GM12865 (cell line): ENCODE measurements at regions not wholly inside any gene's neighbourhood (a gene's known extent, or its start where the extent isn't known, plus 50 kb on each side); places are given as distances from the start of the nearest gene placed in this dataset.
"Not testable (repeated sequence)": the region's sequence is repeated elsewhere in the genome, so short reads cannot be mapped to it uniquely, and the experiment has no call there.

ENCODE experiments used
- DNase-seq: peaks from one replicate; pipeline ENCODE4 v3.0.0; 2010; ENCODE audit warnings: low read depth
- H3K4me3 ChIP-seq: 2 replicates; pipeline ENCODE4 v1.5.1; 2011; ENCODE audit warnings: mild to moderate bottlenecking, low read depth, low read length, control low read depth
- CTCF ChIP-seq: IDR thresholded peaks from 2 replicates; pipeline ENCODE4 v1.5.1; 2011; ENCODE audit warnings: low read length, control low read depth, low read depth, inconsistent platforms; ENCODE audit not compliant: insufficient read depth; ENCODE audit errors: missing control alignments

GRCh38 chr10:62492012-62492869, 118.1 kb downstream of the ZNF365 start:
- DNase-seq: peak; percentile 64
- no peak overlapping the region for H3K4me3 ChIP-seq
- peak; percentile 61 for TF ChIP-seq CTCF

GRCh38 chr10:62492870-62493180, 118.7 kb downstream of the ZNF365 start:
- no peak for DNase-seq
- no peak for TF ChIP-seq CTCF
- no peak overlapping the region for H3K4me3 ChIP-seq

- H3K4me3 ChIP-seq: no peak overlapping the region
- TF ChIP-seq CTCF: no peak
- DNase-seq: no peak
These were observed 122.8 kb downstream of the ZNF365 start for GRCh38 chr10:62496925-62497324.

- H3K4me3 ChIP-seq: no peak overlapping the region
- DNase-seq: no peak
- no peak for TF ChIP-seq CTCF
These were observed 124.1 kb downstream of the ZNF365 start for GRCh38 chr10:62498271-62498670.

GRCh38 chr10:62500116-62500515, 125.9 kb downstream of the ZNF365 start:
- H3K4me3 ChIP-seq, DNase-seq: not testable (repeated sequence)

- TF ChIP-seq CTCF: no peak
- DNase-seq: no peak
- no peak overlapping the region for H3K4me3 ChIP-seq
These were observed 127.4 kb downstream of the ZNF365 start for GRCh38 chr10:62501547-62501946.

- no peak overlapping the region for H3K4me3 ChIP-seq
- DNase-seq: no peak
- TF ChIP-seq CTCF: no peak
These were observed 128.9 kb downstream of the ZNF365 start for GRCh38 chr10:62502995-62503613.
